Endometrium (tissue), 2 donors: ENCODE measurements at regions not wholly inside any gene's neighbourhood (a gene's known extent, or its start where the extent isn't known, plus 50 kb on each side); places are given as distances from the start of the nearest gene placed in this dataset.

Experiments used
- FAIRE-seq: peaks from 2 replicates; lab custom pipeline; 2012; peaks lifted over from hg19 to GRCh38; lab: Jason Lieb, UNC
- donor health status: control.
- donor health status: control.

DNA sequence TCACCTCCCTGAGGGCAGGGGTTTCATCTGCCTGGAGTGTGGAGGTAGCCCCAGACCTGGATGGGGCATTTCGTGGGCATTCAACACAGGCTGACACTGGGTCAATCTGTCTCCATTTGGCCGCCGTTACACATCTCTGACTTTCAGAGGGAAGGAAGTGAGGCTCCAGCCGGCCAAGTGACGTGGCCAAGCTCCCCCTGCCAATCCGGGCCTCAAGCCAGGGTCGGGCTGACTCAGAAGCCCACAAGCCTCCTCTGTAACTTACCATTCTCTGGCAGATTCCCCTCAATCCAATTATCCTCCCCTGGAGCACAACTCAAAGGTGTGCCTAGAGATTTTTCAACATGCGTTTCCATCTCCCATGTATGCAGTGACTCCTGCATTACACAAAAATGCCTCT lies 227.6 kb downstream of the KLF13 start:
- no peak for FAIRE-seq

DNA sequence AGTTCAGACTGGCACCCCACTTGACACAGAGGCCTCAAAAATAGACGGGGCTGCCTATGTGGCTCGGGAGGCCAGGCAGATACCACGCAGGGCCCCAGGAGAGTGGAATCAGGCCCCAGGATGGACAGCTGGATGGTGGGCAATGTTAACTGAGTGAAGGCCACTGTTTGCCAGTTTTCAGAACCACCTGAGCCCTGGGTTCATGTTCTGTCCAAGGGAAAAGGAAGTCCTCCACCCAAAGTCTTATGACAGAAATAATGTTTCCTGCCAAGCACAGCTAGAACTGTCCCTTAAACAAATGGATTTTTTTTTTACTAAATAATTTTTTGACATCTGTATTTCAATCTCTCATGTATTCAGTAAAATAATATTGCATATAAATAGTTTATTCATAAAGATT lies 228.4 kb downstream of the KLF13 start:
- no peak for FAIRE-seq

DNA sequence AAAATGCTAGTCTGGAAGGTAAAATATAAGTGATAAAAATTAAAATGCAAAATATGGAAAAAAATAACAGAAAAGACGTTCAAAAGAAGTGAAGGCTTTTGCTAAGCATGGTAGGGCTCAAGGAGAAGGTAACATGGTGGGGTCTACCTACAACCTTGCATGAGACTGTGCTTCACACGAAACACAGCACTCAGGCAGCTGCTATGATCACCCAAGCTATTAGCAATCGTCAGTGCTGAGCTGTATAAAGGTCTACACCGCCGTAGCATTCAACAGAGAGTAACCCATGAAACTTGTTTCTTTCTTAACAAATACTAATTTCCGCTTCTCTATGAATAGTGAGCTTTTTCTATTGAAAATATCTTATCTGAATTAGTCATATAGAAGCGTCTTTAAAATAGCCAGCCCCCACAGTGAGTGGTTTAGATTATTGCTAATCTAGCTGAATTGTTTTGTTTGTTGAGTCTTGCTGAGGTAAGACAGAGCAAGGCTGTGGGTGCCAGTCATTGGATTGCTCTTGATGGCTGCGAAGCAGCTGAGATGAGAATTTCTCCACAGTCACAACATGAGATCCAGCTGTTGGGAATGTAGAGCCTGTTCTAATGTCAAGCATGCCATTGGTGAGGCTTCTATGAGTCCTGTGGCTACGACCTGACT lies 230.0 kb downstream of the KLF13 start:
- no peak for FAIRE-seq

DNA sequence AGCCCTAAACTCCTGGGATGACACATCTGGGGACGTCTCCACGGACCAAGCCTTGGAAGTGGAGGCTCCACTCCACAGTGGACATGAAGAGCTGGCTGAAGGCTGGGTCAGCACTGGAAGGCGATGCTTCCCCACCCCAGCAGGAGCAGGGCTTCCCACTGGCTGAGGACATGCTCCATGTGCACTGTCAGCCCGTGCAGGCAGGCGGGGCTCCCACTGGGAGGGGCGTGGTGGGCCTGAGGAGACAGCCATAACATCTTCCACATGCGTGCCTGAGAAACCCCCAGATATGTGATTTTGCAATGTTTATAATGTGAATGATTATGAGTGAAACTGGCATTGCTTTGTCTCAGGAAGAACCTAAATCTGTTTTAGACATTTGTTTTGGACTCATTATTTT lies 231.3 kb downstream of the KLF13 start:
- FAIRE-seq, result no peak

DNA sequence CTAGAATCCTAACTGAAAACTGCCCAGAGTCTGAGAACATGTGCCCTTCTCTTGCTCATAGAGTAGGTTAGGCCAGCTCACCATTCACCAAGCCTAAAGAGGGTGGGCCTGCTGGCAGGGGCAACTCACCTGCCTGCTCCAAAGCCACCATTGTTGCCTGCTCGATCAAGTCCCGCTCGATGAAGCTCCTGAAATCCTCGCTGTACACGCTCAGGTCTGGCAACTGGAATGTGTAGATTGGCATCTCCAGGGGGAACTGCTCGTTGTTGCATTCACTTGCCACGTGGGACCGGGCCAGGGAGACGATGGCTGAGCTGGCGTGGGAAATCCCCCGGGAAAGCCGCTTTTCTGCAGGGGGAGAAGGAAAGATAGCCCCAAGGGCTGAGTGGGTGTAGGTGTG lies 232.2 kb downstream of the KLF13 start:
- FAIRE-seq, result no peak

DNA sequence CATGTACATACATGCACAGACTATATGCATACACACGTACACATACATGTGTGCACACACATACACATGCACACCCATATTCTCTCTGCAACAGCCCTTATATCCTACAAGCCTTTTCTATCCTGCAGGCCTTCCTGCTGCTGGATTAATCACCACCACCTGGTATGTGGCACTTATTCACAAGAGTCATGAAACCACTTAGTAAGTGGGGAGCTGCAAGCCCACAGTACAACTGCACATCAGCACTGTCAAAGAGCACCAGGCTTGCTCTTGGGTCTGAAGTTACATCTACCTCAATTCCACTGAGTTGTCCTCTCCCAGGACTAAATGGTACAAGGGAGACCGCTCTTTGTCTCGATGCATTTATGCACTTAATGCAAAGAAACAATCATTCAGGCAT lies 233.2 kb downstream of the KLF13 start:
- FAIRE-seq, result no peak

DNA sequence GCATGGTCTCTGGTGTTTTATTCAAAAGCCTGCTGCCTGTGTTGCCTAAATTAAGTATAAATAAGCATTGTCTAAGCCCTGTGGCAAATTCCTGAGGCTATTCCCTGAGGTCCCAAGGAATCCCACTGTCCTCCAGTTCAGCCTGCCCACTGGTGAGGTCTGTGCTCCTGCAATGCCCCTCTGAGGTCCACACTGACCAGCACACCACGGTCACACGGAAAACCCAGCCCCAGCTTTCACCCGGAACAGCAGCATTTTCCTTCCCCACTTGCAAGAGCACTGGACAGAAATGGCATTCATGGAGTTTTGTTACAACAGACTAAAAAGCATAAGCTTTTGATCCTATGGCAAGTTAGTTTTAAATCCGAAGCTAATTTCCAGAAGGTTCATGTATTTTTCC lies 234.0 kb downstream of the KLF13 start:
- FAIRE-seq, result no peak

DNA sequence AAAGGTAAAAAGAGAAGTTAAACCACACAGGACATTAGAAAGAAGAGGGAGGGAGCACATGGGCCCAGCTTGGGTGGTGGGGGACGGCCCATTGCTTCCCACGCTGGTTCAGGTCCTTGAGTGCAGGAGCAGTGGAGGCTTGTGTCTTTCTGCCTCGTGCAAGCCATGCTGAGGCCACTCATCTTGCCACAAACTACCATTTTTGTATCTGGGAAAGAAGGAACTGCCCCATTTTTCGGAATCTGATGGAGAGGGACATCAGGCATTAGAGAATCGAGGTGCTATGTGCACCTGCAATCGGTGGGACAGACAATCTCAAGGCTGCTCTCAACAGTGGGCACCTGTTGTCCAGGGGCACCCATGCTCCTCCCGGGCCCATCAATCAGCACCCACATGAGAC lies 234.5 kb downstream of the KLF13 start:
- no peak for FAIRE-seq

DNA sequence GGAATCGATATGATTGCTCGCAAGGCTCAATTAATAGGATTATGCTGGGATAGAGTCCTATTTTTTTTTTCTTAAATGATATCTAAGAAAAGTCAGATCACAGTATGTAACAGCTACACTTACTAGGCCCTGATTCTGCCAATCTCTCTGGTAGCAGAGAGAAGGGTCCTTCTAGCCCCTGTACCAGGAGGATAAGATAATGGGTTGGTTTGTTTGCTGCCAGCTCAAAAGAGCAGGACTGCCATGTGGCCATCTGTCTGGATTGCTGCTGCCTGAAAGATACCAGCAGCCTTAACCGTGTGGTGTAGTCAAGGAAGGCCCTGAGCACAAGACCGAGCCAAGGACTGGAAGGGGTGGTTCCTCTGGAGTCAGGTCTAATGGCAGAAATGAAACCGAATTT lies 236.4 kb downstream of the KLF13 start:
- no peak for FAIRE-seq

DNA sequence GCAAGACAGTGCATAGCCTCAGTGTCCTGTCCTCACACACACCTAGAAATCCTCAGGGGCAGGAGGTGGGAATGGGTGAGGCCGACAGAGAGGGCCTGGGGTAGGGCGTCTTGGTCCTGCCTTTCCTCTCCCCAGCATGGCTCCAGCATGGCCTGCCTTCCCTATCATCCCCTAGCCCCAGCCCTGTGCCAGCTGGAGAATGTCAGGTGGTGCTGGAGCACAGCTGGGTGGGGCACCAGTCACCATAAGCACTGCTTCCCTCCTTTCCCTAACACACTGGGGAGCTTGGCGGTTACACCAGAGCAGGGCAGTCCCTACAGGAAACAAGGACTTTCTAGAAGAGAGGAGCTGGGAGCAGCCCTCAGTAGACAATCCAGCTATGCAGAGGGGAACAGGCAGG lies 236.8 kb downstream of the KLF13 start:
- FAIRE-seq, result no peak

DNA sequence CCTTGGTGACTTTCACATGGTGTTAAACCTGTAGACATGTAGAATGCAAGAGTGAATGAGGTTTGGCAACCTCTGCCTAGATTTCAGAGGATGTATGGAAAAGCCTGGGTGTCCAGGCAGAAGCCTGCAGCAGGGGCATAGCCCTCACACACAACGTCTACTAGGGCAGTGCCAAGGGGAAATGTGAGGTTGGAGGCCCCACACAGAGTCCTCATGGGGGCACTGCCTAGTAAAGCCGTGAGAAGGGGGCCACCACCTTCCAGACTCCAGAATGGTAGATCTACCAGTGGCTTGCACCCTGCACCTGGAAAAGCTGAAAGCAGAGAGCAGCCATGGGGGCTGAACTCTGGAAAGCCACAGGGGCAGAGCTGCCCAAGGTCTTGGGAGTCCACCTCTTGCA lies 241.2 kb downstream of the KLF13 start:
- FAIRE-seq, result no peak

DNA sequence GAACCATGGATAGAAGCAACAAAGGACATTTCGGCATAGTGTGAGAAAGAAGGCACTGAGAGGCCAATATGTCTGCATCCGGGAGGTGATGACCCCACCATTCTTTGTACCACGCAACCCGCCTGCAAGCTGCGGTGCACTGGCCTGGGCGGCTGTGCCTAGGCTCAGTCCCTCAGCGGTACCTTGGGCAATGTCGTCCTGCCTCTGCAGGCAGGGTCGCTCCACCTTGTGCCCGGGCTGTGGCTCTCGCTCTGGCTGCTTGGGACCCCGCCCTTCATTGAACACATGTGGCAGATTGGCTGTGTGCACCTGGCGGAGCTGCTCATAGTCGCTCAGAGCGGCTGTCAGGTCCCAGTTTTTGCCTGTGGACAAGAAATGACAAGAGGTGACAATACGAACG lies 243.2 kb downstream of the KLF13 start:
- no peak for FAIRE-seq

DNA sequence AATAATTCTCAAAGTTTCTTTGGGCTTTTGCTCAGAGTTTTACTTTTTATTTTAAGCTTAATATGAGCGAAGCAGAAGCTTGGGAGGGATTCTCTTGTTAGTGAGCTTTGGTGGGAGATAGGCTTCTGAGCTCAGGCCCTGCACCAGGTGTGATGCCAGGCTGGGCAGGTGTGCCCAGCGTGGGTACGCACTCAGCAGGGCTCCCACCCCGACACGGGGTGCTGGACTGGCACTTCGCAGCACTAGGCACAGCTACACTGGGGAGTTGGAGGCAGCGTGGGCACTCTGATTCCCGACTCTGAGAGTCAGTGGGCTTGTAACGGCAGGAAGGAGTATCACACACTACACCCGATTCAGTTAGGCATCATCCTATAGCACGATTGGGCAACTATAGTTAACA lies 244.0 kb downstream of the KLF13 start:
- no peak for FAIRE-seq

DNA sequence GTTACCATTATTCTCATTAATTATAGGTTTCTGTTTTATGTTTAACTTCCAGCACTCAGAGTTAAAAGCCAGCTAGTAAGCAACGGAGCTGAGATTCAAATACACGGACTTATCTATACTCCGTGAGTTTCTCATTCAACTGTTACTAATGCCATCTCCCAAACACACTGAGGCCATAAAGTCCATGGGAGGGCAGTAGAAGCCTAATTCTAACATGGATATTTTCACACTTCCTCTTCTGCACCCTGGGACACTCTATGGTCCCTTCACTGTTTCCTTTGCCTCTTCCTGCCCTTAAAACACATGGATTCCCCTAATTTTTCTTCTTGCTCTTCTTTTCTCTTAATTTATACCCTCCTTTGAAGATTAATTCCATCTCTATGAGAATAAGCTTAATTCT lies 245.0 kb downstream of the KLF13 start:
- no peak for FAIRE-seq

DNA sequence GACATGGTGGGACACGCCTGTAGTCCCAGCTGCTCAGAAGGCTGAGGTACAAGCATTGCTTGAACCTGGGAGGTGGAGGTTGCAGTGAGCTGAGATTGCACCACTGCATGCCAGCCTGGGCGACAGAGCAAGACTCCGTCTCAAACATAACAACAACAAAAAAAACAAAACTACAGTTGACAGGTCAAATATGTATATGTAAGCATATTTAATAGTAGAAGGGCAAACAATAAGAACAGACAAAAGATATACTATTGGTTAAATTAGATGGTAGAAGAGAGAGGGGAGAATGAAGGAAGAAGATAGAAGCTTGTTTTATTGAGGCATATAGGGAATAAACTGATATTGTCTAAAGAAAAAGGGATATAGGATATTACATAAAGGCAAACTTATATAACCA lies 247.1 kb downstream of the KLF13 start:
- no peak for FAIRE-seq

DNA sequence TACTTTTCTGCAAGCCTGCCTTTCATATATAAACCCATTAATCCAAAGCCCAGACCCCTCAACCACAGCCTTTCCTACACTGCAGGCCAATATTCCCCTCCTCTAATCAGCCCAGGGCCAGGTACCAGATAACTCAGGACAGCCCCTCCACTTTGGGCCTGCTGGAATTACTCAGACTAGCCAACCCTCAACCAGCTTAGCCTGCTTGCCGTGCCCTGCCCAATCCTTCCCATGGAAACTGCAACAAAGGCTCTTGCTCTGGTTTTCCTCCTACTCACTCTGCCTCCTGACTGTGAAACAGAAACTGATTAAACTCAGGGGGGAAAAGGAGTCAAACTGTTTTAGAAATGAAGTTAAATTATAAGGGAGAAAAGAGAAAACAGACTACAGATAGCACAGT lies 248.1 kb downstream of the KLF13 start:
- FAIRE-seq, result no peak

DNA sequence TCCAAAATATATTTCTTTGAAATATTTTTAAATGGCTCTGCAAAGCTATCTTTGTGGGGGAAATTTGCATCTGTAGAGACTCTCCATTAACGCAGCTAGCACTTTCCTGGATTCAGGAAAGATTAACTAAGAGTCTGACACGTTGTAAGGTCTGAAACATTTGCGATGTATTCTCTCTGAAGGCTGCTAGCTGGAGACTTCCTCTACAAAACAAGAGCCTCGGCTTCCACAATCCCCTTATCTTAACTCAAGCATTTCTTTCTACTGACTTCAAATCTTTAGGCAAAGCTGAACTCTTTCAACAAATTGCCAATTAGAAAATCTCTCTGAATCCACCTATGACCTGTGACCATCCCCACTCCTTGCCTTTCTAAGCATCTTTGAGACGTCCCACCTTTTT lies 250.5 kb downstream of the KLF13 start:
- no peak for FAIRE-seq

DNA sequence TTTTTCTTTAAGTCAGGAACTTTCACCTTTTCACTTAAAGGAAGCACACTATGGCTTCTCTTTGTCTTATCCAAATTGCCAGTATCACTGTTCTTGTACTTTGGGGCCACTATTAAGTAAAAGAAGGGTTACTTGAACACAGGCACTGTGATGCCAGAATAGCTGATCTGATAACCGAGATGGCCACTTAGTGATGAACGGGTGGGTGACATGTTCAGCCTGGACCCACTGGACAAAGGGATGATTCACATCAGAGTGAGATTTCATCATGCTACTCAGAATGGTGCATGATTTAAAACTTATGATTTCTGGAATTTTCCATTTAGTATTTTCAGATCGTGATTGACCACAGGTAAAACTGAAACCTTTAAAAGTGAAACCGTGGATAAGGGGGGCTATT lies 252.6 kb downstream of the KLF13 start:
- FAIRE-seq, result no peak

DNA sequence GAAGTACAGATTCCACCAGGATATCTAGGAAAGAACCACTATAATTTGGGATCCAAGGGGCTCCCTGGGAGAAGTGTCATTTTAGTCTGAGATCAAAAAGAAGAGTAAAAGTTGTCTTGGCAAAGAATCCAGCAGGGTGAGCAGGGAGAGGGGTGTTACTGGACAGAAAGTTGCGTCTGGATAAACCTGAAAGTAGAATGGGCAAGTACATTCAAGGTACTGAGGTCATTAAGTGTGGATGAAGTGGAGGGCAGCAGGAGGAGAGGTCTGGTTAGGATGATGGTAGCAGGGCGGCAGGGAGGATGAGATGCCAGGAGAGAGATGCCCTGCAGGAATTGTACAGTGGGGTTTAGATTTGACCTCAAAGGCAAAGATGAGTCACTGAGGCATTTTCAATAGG lies 253.3 kb downstream of the KLF13 start:
- FAIRE-seq, result no peak

DNA sequence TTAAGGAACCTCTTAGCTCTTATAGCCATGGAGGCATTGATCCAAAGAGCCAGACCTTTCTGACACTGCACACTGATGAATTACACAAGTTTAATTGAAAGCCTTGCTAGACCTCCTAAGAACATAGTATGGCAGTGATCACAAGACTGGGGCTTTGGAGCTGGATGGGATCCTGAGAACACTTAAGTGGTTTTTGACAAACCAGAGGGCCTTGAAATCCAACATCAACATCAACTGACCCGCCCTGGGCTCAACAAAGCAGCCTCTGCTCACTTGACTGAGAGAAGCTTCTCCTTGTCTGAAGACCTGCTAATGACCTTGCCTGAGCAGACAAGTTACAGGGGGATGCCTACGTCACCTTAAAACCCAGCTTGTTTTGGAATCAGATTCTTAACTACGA lies 257.6 kb downstream of the KLF13 start:
- no peak for FAIRE-seq

DNA sequence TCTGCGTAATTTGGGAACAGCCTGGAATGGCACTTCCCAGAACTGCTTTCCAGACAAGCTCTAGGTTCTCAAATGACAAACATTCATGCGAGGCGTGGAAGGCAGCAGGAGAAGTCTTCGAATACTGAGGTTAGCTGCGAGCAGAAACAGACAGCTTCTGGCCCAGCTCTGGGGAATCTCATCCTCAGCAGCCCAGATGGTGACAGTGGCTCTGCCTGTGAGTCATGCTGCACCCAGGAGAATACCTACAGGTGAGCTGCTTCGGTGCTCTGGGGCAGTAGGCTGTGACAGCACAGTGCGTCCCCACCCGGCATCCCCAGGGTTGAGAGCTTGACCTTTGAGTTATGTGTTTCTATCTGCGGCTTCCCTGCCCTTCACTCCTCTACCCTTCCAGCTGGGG lies 258.6 kb downstream of the KLF13 start:
- no peak for FAIRE-seq

DNA sequence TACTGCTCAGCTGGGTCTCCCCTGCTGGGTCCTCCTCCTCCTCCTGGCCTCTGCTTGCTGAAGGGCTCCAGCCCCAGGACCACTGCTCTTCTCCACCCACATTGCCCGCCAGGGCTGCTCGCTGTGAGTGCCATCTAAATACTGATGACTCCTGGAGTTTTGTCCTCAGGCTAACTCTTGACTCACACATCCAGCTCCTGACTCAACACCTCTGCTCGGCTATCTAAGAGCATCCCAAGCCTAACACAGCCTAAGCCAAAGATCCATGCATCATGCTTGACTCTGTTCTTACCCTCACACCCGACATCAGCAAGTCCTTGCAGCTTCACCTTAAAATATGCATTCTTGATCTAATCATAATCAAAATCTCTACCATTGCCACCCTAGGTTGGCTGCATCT lies 260.2 kb downstream of the KLF13 start:
- no peak for FAIRE-seq

DNA sequence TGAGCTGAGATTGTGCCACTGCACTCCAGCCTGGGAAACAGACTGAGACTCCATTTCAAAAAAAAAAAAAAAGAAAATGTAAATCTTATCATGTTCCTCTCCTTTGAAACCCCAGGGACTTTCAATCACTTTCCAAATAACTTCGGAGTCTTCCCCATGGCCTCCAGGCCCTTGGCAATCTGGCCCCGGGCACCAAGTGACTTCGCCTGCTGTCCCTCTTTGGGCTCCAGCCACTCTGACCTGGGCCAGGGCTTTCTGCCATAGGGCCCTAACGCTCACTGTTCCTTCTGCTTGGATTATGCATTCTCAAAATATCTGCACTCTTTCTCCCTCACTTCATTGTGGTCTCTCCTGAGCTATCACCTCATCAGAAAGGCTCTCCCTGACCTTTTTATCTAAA lies 260.9 kb downstream of the KLF13 start:
- no peak for FAIRE-seq

DNA sequence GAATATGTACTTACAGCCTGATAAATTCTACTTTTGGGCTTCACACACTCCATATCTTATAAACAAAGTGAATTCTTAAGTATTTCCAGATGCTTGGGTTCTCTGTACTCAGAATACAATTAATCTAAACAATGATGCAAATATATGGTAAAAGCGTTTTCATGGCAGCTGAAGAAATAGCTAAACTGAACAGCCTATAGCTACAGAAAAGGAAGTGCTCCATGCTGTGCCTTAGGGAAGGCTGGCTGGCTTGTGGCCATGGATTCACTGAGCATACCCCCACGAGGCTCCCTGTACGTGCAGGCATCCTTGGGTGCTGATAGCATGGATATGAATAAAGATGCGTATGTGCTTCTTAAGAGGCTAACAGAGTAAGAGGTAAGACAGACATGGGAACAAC lies 264.0 kb downstream of the KLF13 start:
- FAIRE-seq, result no peak

DNA sequence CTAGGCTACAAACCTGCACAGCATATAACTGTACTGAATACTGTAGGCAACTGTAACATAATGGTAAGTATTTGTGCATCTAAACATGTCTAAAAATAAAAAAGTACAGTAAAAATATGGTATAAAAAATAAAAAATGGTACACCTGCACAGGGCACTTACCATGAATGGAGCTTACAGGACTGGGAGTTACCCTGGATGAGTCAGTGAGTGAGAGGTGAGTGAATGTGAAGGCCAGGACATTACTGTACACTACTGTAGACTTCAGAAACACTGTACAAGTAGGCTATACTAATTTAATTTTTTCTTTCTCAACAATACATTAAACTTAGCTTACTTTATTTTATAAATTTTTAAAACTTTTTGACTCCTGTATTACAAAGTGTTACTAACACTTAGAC lies 265.3 kb downstream of the KLF13 start:
- no peak for FAIRE-seq
